Posterior vena cava (tissue), 2 donors: ENCODE measurements at regions not wholly inside any gene's neighbourhood (a gene's known extent, or its start where the extent isn't known, plus 50 kb on each side); places are given as distances from the start of the nearest gene placed in this dataset.

Experiments used
- DNase-seq: peaks from one replicate; pipeline ENCODE4 v3.0.0-alpha.2; 2020; ENCODE audit warnings: low spot score
- intact Hi-C, 2 donors: fragments of 100-400 bp; cut with DNase I; formaldehyde crosslinking; loops; one replicate each; pipeline versions ENCODE4 v1.14.1 to v1.14.2; 2022 to 2023
- donor health status: DM: yes; HTN: yes; CAD: no.
- donor health status: DM: yes; HTN: yes; CAD: no.

GRCh38 chr21:25300632-25301031 lies 306.6 kb downstream of the MRPL39 start:
- intact Hi-C loops: no loop called here
- DNase-seq: no peak

- DNase-seq: no peak
- intact Hi-C loops: no loop called here
Measured at GRCh38 chr21:25298512-25299491, 308.5 kb downstream of the MRPL39 start.

GRCh38 chr21:25297117-25297516 lies 310.2 kb downstream of the MRPL39 start:
- no peak for DNase-seq
- intact Hi-C loops: no loop called here

GRCh38 chr21:25296252-25296651 lies 311.0 kb downstream of the MRPL39 start:
- intact Hi-C loops: no loop called here
- DNase-seq: no peak

GRCh38 chr21:25292396-25292795 lies 314.9 kb downstream of the MRPL39 start:
- intact Hi-C loops: no loop called here
- DNase-seq: no peak

GRCh38 chr21:25283720-25284119 lies 323.6 kb downstream of the MRPL39 start:
- no peak for DNase-seq
- intact Hi-C loops: no loop called here

- intact Hi-C loops: no loop called here
Measured at GRCh38 chr21:25281134-25281533, 326.1 kb downstream of the MRPL39 start.

GRCh38 chr21:25280061-25280460 lies 327.2 kb downstream of the MRPL39 start:
- intact Hi-C loops: no loop called here

More at GRCh38 chr21:25281134-25281533, 326.1 kb downstream of the MRPL39 start:
- DNase-seq: no peak

GRCh38 chr21:25273959-25274358 lies 333.3 kb downstream of the MRPL39 start:
- no peak for DNase-seq
- intact Hi-C loops: no loop called here

More at GRCh38 chr21:25280061-25280460, 327.2 kb downstream of the MRPL39 start:
- no peak for DNase-seq

- intact Hi-C loops: no loop called here
- no peak for DNase-seq
Measured at GRCh38 chr21:25254491-25255174, 352.6 kb downstream of the MRPL39 start.

GRCh38 chr21:25246546-25246945 lies 360.7 kb downstream of the MRPL39 start:
- intact Hi-C loops: no loop called here
- DNase-seq: no peak

- no peak for DNase-seq
- intact Hi-C loops: no loop called here
Measured at GRCh38 chr21:25244735-25245134, 362.5 kb downstream of the MRPL39 start.

- intact Hi-C loops: no loop called here
- DNase-seq: no peak
Measured at GRCh38 chr21:25243808-25244207, 363.5 kb downstream of the MRPL39 start.

GRCh38 chr21:25240974-25241373 lies 366.3 kb downstream of the MRPL39 start:
- intact Hi-C loops: no loop called here
- DNase-seq: no peak

- intact Hi-C loops: no loop called here
- no peak for DNase-seq
Measured at GRCh38 chr21:25234857-25235801, 372.2 kb downstream of the MRPL39 start.

GRCh38 chr21:25220954-25221353 lies 386.3 kb downstream of the MRPL39 start:
- no peak for DNase-seq
- intact Hi-C loops: no loop called here

- no peak for DNase-seq
- intact Hi-C loops: no loop called here
Measured at GRCh38 chr21:25220169-25220568, 387.1 kb downstream of the MRPL39 start.

GRCh38 chr21:25215698-25216384 lies 391.4 kb downstream of the MRPL39 start:
- no peak for DNase-seq
- intact Hi-C loops: no loop called here

GRCh38 chr21:25214676-25215075 lies 392.6 kb downstream of the MRPL39 start:
- intact Hi-C loops: no loop called here

More at GRCh38 chr21:25214676-25215075, 392.6 kb downstream of the MRPL39 start:
- DNase-seq: no peak
